ENCODE measurements at regions not wholly inside any gene's neighbourhood (a gene's known extent, or its start where the extent isn't known, plus 50 kb on each side); places are given as distances from the start of the nearest gene placed in this dataset.
A peak's percentile ranks its signal among the peaks of the same experiment; 100 is the strongest.

GRCh38 chr5:68547622-68548021, 332.1 kb downstream of the PIK3R1 start:
- no peak for TF ChIP-seq POLR2A (IDR thresholded peaks at IDR 0.05)
- no peak for TF ChIP-seq CTCF (IDR thresholded peaks at IDR 0.05)
- intact Hi-C loops (cut with DNase I; ENCODE audit: low total_unique reads) = no loop called here
- DNase-seq (ENCODE audit: low spot score in 2 of 2) = no peak
- no peak overlapping the region for H3K4me3 ChIP-seq (ENCODE audit: low read depth, poor library complexity, severe bottlenecking)

- no peak overlapping the region for H3K4me3 ChIP-seq (ENCODE audit: low read depth, poor library complexity, severe bottlenecking)
- TF ChIP-seq POLR2A (IDR thresholded peaks at IDR 0.05) (no peak), CTCF (IDR thresholded peaks at IDR 0.05) (no peak)
- DNase-seq (ENCODE audit: low spot score in 2 of 2) = no peak
- 51 to 66% methylated on average over 13 of the region's 13 CpGs for WGBS, 2 donors
- intact Hi-C loops (cut with DNase I; ENCODE audit: low total_unique reads) = no loop called here
These were observed 333.6 kb downstream of the PIK3R1 start for GRCh38 chr5:68548959-68549676.

GRCh38 chr5:68550015-68550414, 334.5 kb downstream of the PIK3R1 start:
- DNase-seq (ENCODE audit: low spot score in 2 of 2) = no peak
- no peak overlapping the region for H3K4me3 ChIP-seq (ENCODE audit: low read depth, poor library complexity, severe bottlenecking)
- TF ChIP-seq CTCF (IDR thresholded peaks at IDR 0.05) (no peak), POLR2A (IDR thresholded peaks at IDR 0.05) (no peak)
- intact Hi-C loops (cut with DNase I; ENCODE audit: low total_unique reads) = no loop called here

GRCh38 chr5:68551436-68551835, 335.9 kb downstream of the PIK3R1 start:
- H3K4me3 ChIP-seq (ENCODE audit: low read depth, poor library complexity, severe bottlenecking) = no peak overlapping the region
- intact Hi-C loops (cut with DNase I; ENCODE audit: low total_unique reads) = no loop called here
- no peak for TF ChIP-seq CTCF (IDR thresholded peaks at IDR 0.05)
- no peak for TF ChIP-seq POLR2A (IDR thresholded peaks at IDR 0.05)
- DNase-seq (ENCODE audit: low spot score in 2 of 2) = no peak
- WGBS, 2 donors = 75 to 98% methylated on average over 5 of the region's 5 CpGs

GRCh38 chr5:68554571-68555279, 339.2 kb downstream of the PIK3R1 start:
- intact Hi-C loops (cut with DNase I; ENCODE audit: low total_unique reads) = no loop called here
- peak in 1 of 2 donors; percentile 62 for DNase-seq (ENCODE audit: low spot score in 2 of 2)
- no peak for TF ChIP-seq POLR2A (IDR thresholded peaks at IDR 0.05)
- H3K4me3 ChIP-seq (ENCODE audit: low read depth, poor library complexity, severe bottlenecking) = no peak overlapping the region
- 13 to 35% methylated on average over 8 of the region's 8 CpGs for WGBS, 2 donors

GRCh38 chr5:68555907-68556681, 340.5 kb downstream of the PIK3R1 start:
- peak in 1 of 2 donors; percentile 51 for DNase-seq (ENCODE audit: low spot score in 2 of 2)
- intact Hi-C loops (cut with DNase I; ENCODE audit: low total_unique reads) = no loop called here
- WGBS, 2 donors = 68 to 73% methylated on average over 6 of the region's 6 CpGs
- H3K4me3 ChIP-seq (ENCODE audit: low read depth, poor library complexity, severe bottlenecking) = no peak overlapping the region
- TF ChIP-seq CTCF (IDR thresholded peaks at IDR 0.05) (no peak), POLR2A (IDR thresholded peaks at IDR 0.05) (no peak)

Measured in lower leg skin (tissue), 4 donors.